ENCODE measurements at regions not wholly inside any gene's neighbourhood (a gene's known extent, or its start where the extent isn't known, plus 50 kb on each side); places are given as distances from the start of the nearest gene placed in this dataset.

DNA sequence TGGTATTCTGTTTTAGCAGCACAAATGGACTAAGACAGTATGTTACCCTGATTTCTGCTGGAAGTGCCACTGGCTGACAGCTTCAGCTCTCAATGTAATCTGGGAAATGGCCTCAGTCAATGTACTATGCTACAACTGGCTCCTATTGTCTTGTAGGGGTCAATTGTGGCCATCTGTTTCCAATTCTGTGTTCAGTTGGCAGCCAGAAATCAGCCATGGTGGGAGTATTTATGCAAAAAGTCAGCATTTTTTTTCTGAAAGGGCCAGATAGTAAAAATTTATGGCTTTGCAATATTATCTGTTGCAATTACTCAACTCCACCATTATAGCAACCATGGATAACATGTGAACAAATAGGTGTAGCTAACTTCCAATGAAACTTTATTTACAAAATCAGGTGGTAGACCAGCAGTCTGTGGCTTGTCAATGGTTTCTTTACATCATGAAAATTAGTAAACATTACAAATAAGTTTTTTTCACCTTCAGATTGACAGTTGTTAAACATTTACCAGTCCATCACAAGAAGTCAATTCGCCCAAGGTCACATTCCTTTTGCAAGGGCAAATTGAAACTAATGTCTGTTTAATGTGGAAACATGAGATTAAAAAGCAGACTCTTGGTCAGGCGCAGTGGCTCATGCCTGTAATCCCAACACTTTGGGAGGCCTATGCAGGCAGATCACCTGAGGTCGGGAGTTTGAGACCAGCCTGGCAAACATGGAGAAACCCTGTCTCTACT is 58.3 kb upstream of the TSHZ2 start:
- no peak for TF ChIP-seq POLR2A (IDR thresholded peaks at IDR 0.05; ENCODE audit: low read depth, low read length)
- TF ChIP-seq POLR2AphosphoS5 (IDR thresholded peaks at IDR 0.05; ENCODE audit: low read depth, low read length), result no peak
- no peak for TF ChIP-seq TAF1 (IDR thresholded peaks at IDR 0.05; ENCODE audit: low read depth, low read length)
